HEK293 (cell line): ENCODE measurements at regions not wholly inside any gene's neighbourhood (a gene's known extent, or its start where the extent isn't known, plus 50 kb on each side); places are given as distances from the start of the nearest gene placed in this dataset.

Source experiments
- CTCF ChIA-PET: fragments of 350-600 bp; formaldehyde crosslinking; extraction: SDS; loops from one replicate; lab custom pipeline; 2021; ENCODE audit warnings: antibody characterized with exemption; lab: Yijun Ruan, JAX
- POLR2A ChIA-PET: fragments of 300-600 bp; formaldehyde crosslinking; extraction: SDS; loops from one replicate; lab custom pipeline; 2020; ENCODE audit warnings: antibody characterized with exemption, inconsistent platforms; lab: Yijun Ruan, JAX
- H3K27ac ChIP-seq: fragments of 200-500 bp; sonication (Bioruptor generic); 2 replicates; pipeline ENCODE4 v1.5.1; 2014; ENCODE audit warnings: low read depth, low read length, control low read depth, inconsistent platforms; ENCODE audit errors: extremely low read depth
- H3K36me3 ChIP-seq, 2 experiments: fragments of 200-500 bp in 1 of 2; sonication (Bioruptor generic) in 1 of 2; 1 replicate in 1 of 2; 2 replicates in 1 of 2; pipeline ENCODE4 v1.5.1; 2014 to 2017; ENCODE audit warnings: inconsistent platforms in 2 of 2, low read length in 2 of 2; ENCODE audit not compliant: control insufficient read depth in 2 of 2, insufficient read depth in 1 of 2
- H3K4me1 ChIP-seq: fragments of 200-500 bp; sonication (Bioruptor generic); 2 replicates; pipeline ENCODE4 v1.5.1; 2014; ENCODE audit warnings: mild to moderate bottlenecking, low read length, inconsistent platforms; ENCODE audit not compliant: control insufficient read depth, insufficient read depth
- H3K4me3 ChIP-seq: 2 replicates; pipeline ENCODE4 v1.5.1; 2011; ENCODE audit warnings: low read depth, mild to moderate bottlenecking, control low read depth, low read length, moderate library complexity
- H3K9me3 ChIP-seq: fragments of 200-500 bp; sonication (Bioruptor generic); 2 replicates; pipeline ENCODE4 v1.5.1; 2014; ENCODE audit warnings: low read depth, low read length, inconsistent platforms; ENCODE audit not compliant: control insufficient read depth, insufficient read depth
- EGR2 ChIP-seq: fragments of 450-650 bp; formaldehyde crosslinking; IDR thresholded peaks from 2 replicates; pipeline ENCODE4 v1.5.1; 2016; ENCODE audit warnings: low read depth, missing biosample characterization, missing genetic modification characterization
- ELK4 ChIP-seq: IDR thresholded peaks from 2 replicates; pipeline ENCODE4 v1.6.1; 2011; ENCODE audit warnings: mild to moderate bottlenecking, low read depth, low read length, borderline replicate concordance
- HOXD13 ChIP-seq: sonication (generic); formaldehyde crosslinking; IDR thresholded peaks from 2 replicates; pipeline ENCODE4 v1.8.0; 2022; ENCODE audit warnings: missing genetic modification reagents, borderline replicate concordance
- PATZ1 ChIP-seq: fragments of 450-650 bp; formaldehyde crosslinking; IDR thresholded peaks from 2 replicates; pipeline ENCODE4 v1.5.1; 2016; ENCODE audit warnings: missing biosample characterization, missing genetic modification characterization
- PRDM2 ChIP-seq: fragments of 450-650 bp; formaldehyde crosslinking; IDR thresholded peaks from 2 replicates; pipeline ENCODE4 v1.5.1; 2016; ENCODE audit warnings: missing biosample characterization, missing genetic modification characterization, borderline replicate concordance
- RBAK ChIP-seq: fragments of 450-650 bp; formaldehyde crosslinking; IDR thresholded peaks from 2 replicates; pipeline ENCODE4 v1.5.1; 2016; ENCODE audit warnings: missing biosample characterization, missing genetic modification characterization
- REST ChIP-seq: fragments of 450-650 bp; formaldehyde crosslinking; IDR thresholded peaks from 2 replicates; pipeline ENCODE4 v1.5.1; 2016; ENCODE audit warnings: missing biosample characterization, missing genetic modification characterization
- ZFHX2 ChIP-seq: fragments of 450-650 bp; formaldehyde crosslinking; conservative IDR thresholded peaks from 2 replicates; pipeline ENCODE4 v1.5.1; 2016; ENCODE audit warnings: missing biosample characterization, missing genetic modification characterization
- ZNF16 ChIP-seq: fragments of 450-650 bp; formaldehyde crosslinking; IDR thresholded peaks from 2 replicates; pipeline ENCODE4 v1.5.1; 2016; ENCODE audit warnings: low read depth, missing biosample characterization, missing genetic modification characterization
- ZNF211 ChIP-seq: fragments of 450-650 bp; formaldehyde crosslinking; IDR thresholded peaks from 2 replicates; pipeline ENCODE4 v1.5.1; 2016; ENCODE audit warnings: low read depth, missing biosample characterization, missing genetic modification characterization
- ZNF623 ChIP-seq: fragments of 450-650 bp; formaldehyde crosslinking; IDR thresholded peaks from 2 replicates; pipeline ENCODE4 v1.5.1; 2016; ENCODE audit warnings: missing biosample characterization, missing genetic modification characterization
- ZSCAN16 ChIP-seq: fragments of 450-650 bp; formaldehyde crosslinking; IDR thresholded peaks from 2 replicates; pipeline ENCODE4 v1.5.1; 2016; ENCODE audit warnings: missing biosample characterization, missing genetic modification characterization
- ZSCAN4 ChIP-seq: fragments of 450-650 bp; formaldehyde crosslinking; IDR thresholded peaks from 2 replicates; pipeline ENCODE4 v1.5.1; 2017; ENCODE audit warnings: missing biosample characterization, missing genetic modification characterization

GRCh38 chr1:29457496-29458368 lies 221.4 kb downstream of the PTPRU start:
- Histone ChIP-seq H3K4me3 (no peak overlapping the region), H3K4me1 (no peaks in the 10 kb centered on the region), H3K36me3 (no peaks in the 10 kb centered on the region), H3K27ac (no peak overlapping the region), H3K9me3 (no peaks in the 10 kb centered on the region)
- ChIA-PET CTCF (no interaction called here), POLR2A (no interaction called here)
- TF ChIP-seq ZNF623 (tag by site-specific recombination), result no peak
- TF ChIP-seq ZSCAN16 (tag by site-specific recombination), result no peak
- peak; percentile 71 for TF ChIP-seq ZNF16 (tag by site-specific recombination)
- TF ChIP-seq EGR2 (tag by site-specific recombination), result no peak

- H3K9me3 ChIP-seq, result no peaks in the 10 kb centered on the region
- no peak overlapping the region for H3K27ac ChIP-seq
- CTCF ChIA-PET, result interaction anchor here (0.9 kb wide), 1 partner anchor 111 kb away, joined by 3 read pairs; no protein-coding TSS in a partner anchor
- H3K36me3 ChIP-seq, result no peaks in the 10 kb centered on the region
- POLR2A ChIA-PET, result no interaction called here
- no peak overlapping the region for H3K4me3 ChIP-seq
- TF ChIP-seq PRDM2 (tag by site-specific recombination) (no peak), RBAK (tag by site-specific recombination) (peak; percentile 97), HOXD13 (CRISPR knock-in tag) (no peak)
- TF ChIP-seq, all 188 proteins: peak for 1
- no peaks in the 10 kb centered on the region for H3K4me1 ChIP-seq
These were observed 220.5 kb downstream of the PTPRU start for GRCh38 chr1:29456685-29457435.

- Histone ChIP-seq H3K4me1 (no peaks in the 10 kb centered on the region), H3K4me3 (no peak overlapping the region), H3K27ac (no peak overlapping the region), H3K36me3 (no peaks in the 10 kb centered on the region), H3K9me3 (no peaks in the 10 kb centered on the region)
- CTCF ChIA-PET, result interaction anchor here (0.9 kb wide), 1 partner anchor 109 kb away, joined by 3 read pairs; no protein-coding TSS in a partner anchor
- POLR2A ChIA-PET, result no interaction called here
- TF ChIP-seq REST (tag by site-specific recombination), result no peak
- TF ChIP-seq ZNF211 (tag by site-specific recombination), result no peak
- no peak for TF ChIP-seq ZFHX2
- no peak for TF ChIP-seq PATZ1 (tag by site-specific recombination)
- TF ChIP-seq ZSCAN4 (tag by site-specific recombination), result no peak
- no peak for TF ChIP-seq ELK4
These were observed 219.5 kb downstream of the PTPRU start for GRCh38 chr1:29455781-29456180.
